ACC112 (cell line): ENCODE measurements at regions not wholly inside any gene's neighbourhood (a gene's known extent, or its start where the extent isn't known, plus 50 kb on each side); places are given as distances from the start of the nearest gene placed in this dataset.

Experiments used
- H2AFZ ChIP-seq: fragments of 200-600 bp; sonication (generic); one replicate; pipeline ENCODE4 v1.6.0; 2017; ENCODE audit warnings: antibody characterized with exemption, low read length; ENCODE audit not compliant: unreplicated experiment
- H3K27ac ChIP-seq: fragments of 200-600 bp; sonication (generic); 2 replicates; pipeline ENCODE4 v1.5.1; 2014; ENCODE audit warnings: low read depth, mild to moderate bottlenecking, antibody characterized with exemption, low read length, moderate library complexity
- H3K27me3 ChIP-seq: fragments of 200-600 bp; sonication (generic); 2 replicates; pipeline ENCODE4 v1.6.1; 2014; ENCODE audit warnings: mild to moderate bottlenecking, antibody characterized with exemption, low read length, moderate library complexity, mixed read lengths; ENCODE audit not compliant: insufficient read depth
- H3K36me3 ChIP-seq: fragments of 200-600 bp; sonication (generic); 2 replicates; pipeline ENCODE4 v1.6.1; 2016; ENCODE audit warnings: mild to moderate bottlenecking, antibody characterized with exemption, low read length, moderate library complexity, mixed read lengths; ENCODE audit not compliant: insufficient read depth
- H3K4me1 ChIP-seq: fragments of 200-600 bp; sonication (generic); one replicate; pipeline ENCODE4 v1.6.1; 2016; ENCODE audit warnings: low read length, mixed read lengths; ENCODE audit not compliant: insufficient read depth, unreplicated experiment, control insufficient read depth
- H3K4me3 ChIP-seq: fragments of 200-600 bp; sonication (generic); 2 replicates; pipeline ENCODE4 v1.5.1; 2014; ENCODE audit warnings: mild to moderate bottlenecking, low read depth, low read length
- H3K79me2 ChIP-seq: fragments of 200-600 bp; sonication (generic); one replicate; pipeline ENCODE4 v1.6.0; 2016; ENCODE audit warnings: low read length; ENCODE audit not compliant: control insufficient read depth, unreplicated experiment, insufficient read depth

- Histone ChIP-seq H3K27me3 (no peaks in the 10 kb centered on the region), H3K27ac (no peak overlapping the region), H3K4me3 (no peak overlapping the region), H3K36me3 (no peaks in the 10 kb centered on the region), H2AFZ (no peak overlapping the region), H3K4me1 (peaks cover 8% of the 10 kb centered on the region), H3K79me2 (no peaks in the 10 kb centered on the region)
These were observed 185.2 kb downstream of the MYLK4 start for GRCh38 chr6:2565499-2565898.

GRCh38 chr6:2563635-2564034 lies 187.1 kb downstream of the MYLK4 start:
- H3K79me2 ChIP-seq, result no peaks in the 10 kb centered on the region
- no peaks in the 10 kb centered on the region for H3K27me3 ChIP-seq
- H3K27ac ChIP-seq, result no peak overlapping the region
- H3K4me1 ChIP-seq, result peaks cover 8% of the 10 kb centered on the region
- H2AFZ ChIP-seq, result peak overlapping the region; percentile 41
- H3K4me3 ChIP-seq, result peak overlapping the region; percentile 61
- H3K36me3 ChIP-seq, result no peaks in the 10 kb centered on the region

- Histone ChIP-seq H2AFZ (no peak overlapping the region), H3K27me3 (no peaks in the 10 kb centered on the region), H3K4me3 (peak overlapping the region; percentile 61; the same call in 1 of the 2 replicates), H3K36me3 (no peaks in the 10 kb centered on the region), H3K27ac (no peak overlapping the region), H3K4me1 (peaks cover 8% of the 10 kb centered on the region), H3K79me2 (no peaks in the 10 kb centered on the region)
These were observed 187.8 kb downstream of the MYLK4 start for GRCh38 chr6:2562721-2563451.

- no peaks in the 10 kb centered on the region for H3K27me3 ChIP-seq
- no peak overlapping the region for H3K27ac ChIP-seq
- no peak overlapping the region for H3K4me3 ChIP-seq
- no peak overlapping the region for H2AFZ ChIP-seq
- H3K4me1 ChIP-seq, result peaks cover 8% of the 10 kb centered on the region
- H3K36me3 ChIP-seq, result no peaks in the 10 kb centered on the region
- no peaks in the 10 kb centered on the region for H3K79me2 ChIP-seq
These were observed 189.6 kb downstream of the MYLK4 start for GRCh38 chr6:2560917-2561698.

GRCh38 chr6:2560140-2560818 lies 190.4 kb downstream of the MYLK4 start:
- Histone ChIP-seq H2AFZ (no peak overlapping the region), H3K27ac (no peak overlapping the region), H3K27me3 (no peaks in the 10 kb centered on the region)

GRCh38 chr6:2558861-2559801 lies 191.6 kb downstream of the MYLK4 start:
- no peaks in the 10 kb centered on the region for H3K79me2 ChIP-seq
- no peak overlapping the region for H3K4me3 ChIP-seq
- H3K4me1 ChIP-seq, result peaks cover 8% of the 10 kb centered on the region
- no peaks in the 10 kb centered on the region for H3K27me3 ChIP-seq
- no peaks in the 10 kb centered on the region for H3K36me3 ChIP-seq
- no peak overlapping the region for H3K27ac ChIP-seq
- H2AFZ ChIP-seq, result no peak overlapping the region

More at GRCh38 chr6:2560140-2560818, 190.4 kb downstream of the MYLK4 start:
- H3K79me2 ChIP-seq, result no peaks in the 10 kb centered on the region
- peaks cover 8% of the 10 kb centered on the region for H3K4me1 ChIP-seq
- H3K4me3 ChIP-seq, result no peak overlapping the region
- H3K36me3 ChIP-seq, result no peaks in the 10 kb centered on the region

- Histone ChIP-seq H2AFZ (no peak overlapping the region), H3K36me3 (no peaks in the 10 kb centered on the region), H3K27ac (no peak overlapping the region), H3K4me3 (no peak overlapping the region), H3K27me3 (no peaks in the 10 kb centered on the region), H3K79me2 (no peaks in the 10 kb centered on the region), H3K4me1 (no peaks in the 10 kb centered on the region)
These were observed 192.5 kb downstream of the MYLK4 start for GRCh38 chr6:2558098-2558680.

- H3K36me3 ChIP-seq, result no peaks in the 10 kb centered on the region
- H3K27me3 ChIP-seq, result no peaks in the 10 kb centered on the region
- no peak overlapping the region for H3K4me3 ChIP-seq
- H3K4me1 ChIP-seq, result no peaks in the 10 kb centered on the region
- no peak overlapping the region for H2AFZ ChIP-seq
- H3K27ac ChIP-seq, result no peak overlapping the region
- no peaks in the 10 kb centered on the region for H3K79me2 ChIP-seq
These were observed 193.5 kb downstream of the MYLK4 start for GRCh38 chr6:2557181-2557720.

GRCh38 chr6:2556761-2557160 lies 194.0 kb downstream of the MYLK4 start:
- Histone ChIP-seq H3K27me3 (no peaks in the 10 kb centered on the region), H3K4me3 (no peak overlapping the region), H3K79me2 (no peaks in the 10 kb centered on the region), H3K36me3 (no peaks in the 10 kb centered on the region), H3K4me1 (no peaks in the 10 kb centered on the region), H3K27ac (no peak overlapping the region), H2AFZ (no peak overlapping the region)
